Stomach (tissue), 4 donors: ENCODE measurements at regions not wholly inside any gene's neighbourhood (a gene's known extent, or its start where the extent isn't known, plus 50 kb on each side); places are given as distances from the start of the nearest gene placed in this dataset.

Experiments used
- CTCF ChIP-seq, 7 experiments: fragments of 450-650 bp in 4 of 7; fragments of 200-600 bp in 3 of 7; sonication (generic) in 3 of 7; IDR thresholded peaks; one replicate each; pipeline ENCODE4 v1.5.1; 2016 to 2019; ENCODE audit warnings: antibody characterized with exemption in 7 of 7, control low read depth in 2 of 7, mild to moderate bottlenecking in 1 of 7
- EP300 ChIP-seq: sonication (generic); formaldehyde crosslinking; IDR thresholded peaks from one replicate; pipeline ENCODE4 v1.6.1; 2017; ENCODE audit warnings: antibody characterized with exemption

GRCh38 chr3:59189939-59190338 is 140.1 kb upstream of the CFAP20DC start:
- no peak for TF ChIP-seq CTCF (IDR thresholded peaks at IDR 0.05)
- no peak for TF ChIP-seq EP300
